Osteocyte (in vitro differentiated cells): ENCODE measurements at regions not wholly inside any gene's neighbourhood (a gene's known extent, or its start where the extent isn't known, plus 50 kb on each side); places are given as distances from the start of the nearest gene placed in this dataset.

Experiments used
- DNase-seq: peaks from one replicate; pipeline ENCODE4 v3.0.0; 2021; ENCODE audit warnings: mixed read lengths; ENCODE audit not compliant: unreplicated experiment; ENCODE audit errors: extremely low spot score
- H3K27ac Mint-ChIP-seq: one replicate; pipeline ENCODE4 v1.8.0; 2021; ENCODE audit warnings: mild to moderate bottlenecking, mixed read lengths; ENCODE audit not compliant: unreplicated experiment
- H3K27me3 Mint-ChIP-seq: one replicate; pipeline ENCODE4 v1.8.0; 2021; ENCODE audit warnings: mixed read lengths; ENCODE audit not compliant: unreplicated experiment
- H3K36me3 Mint-ChIP-seq: one replicate; pipeline ENCODE4 v1.8.0; 2021; ENCODE audit warnings: mixed read lengths; ENCODE audit not compliant: unreplicated experiment
- H3K4me1 Mint-ChIP-seq: one replicate; pipeline ENCODE4 v1.8.0; 2021; ENCODE audit warnings: mixed read lengths; ENCODE audit not compliant: unreplicated experiment
- H3K4me3 Mint-ChIP-seq: one replicate; pipeline ENCODE4 v1.8.0; 2021; ENCODE audit warnings: mild to moderate bottlenecking, moderate library complexity, mixed read lengths; ENCODE audit not compliant: unreplicated experiment
- H3K9me3 Mint-ChIP-seq: one replicate; pipeline ENCODE4 v1.8.0; 2021; ENCODE audit warnings: mixed read lengths; ENCODE audit not compliant: unreplicated experiment
- CTCF ChIP-seq: fragments of 200-600 bp; sonication (generic); IDR thresholded peaks from 2 replicates; pipeline ENCODE4 v1.5.0; 2021; ENCODE audit warnings: antibody characterized with exemption, mild to moderate bottlenecking, moderate library complexity

DNA sequence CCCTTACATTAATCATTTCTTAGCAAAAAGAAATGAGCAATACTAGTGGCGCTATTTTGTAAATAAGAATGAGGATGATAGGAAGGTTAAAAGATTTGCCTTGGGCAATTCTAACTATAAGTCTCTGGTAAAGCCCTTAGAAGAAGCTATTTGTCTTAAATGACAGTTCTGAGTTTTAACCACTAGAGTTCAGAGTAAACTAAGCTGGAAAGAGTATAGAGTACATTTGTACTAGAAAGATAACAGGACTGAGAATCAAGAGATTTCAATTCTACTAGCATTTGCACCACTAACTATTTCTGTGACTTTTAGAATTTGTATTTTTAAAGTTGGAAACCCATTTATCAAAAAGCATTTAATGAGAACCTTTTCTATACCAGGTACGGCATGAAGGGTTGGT is 750.3 kb downstream of the OLFM4 start:
- DNase-seq, result no peak
- H3K9me3 Mint-ChIP-seq, result no peaks in the 10 kb centered on the region
- H3K4me1 Mint-ChIP-seq, result peaks cover 2% of the 10 kb centered on the region
- no peaks in the 10 kb centered on the region for H3K36me3 Mint-ChIP-seq
- H3K27me3 Mint-ChIP-seq, result peaks cover 5% of the 10 kb centered on the region
- no peak overlapping the region for H3K4me3 Mint-ChIP-seq
- no peak for TF ChIP-seq CTCF
- no peak overlapping the region for H3K27ac Mint-ChIP-seq

GRCh38 chr13:53781941-53782340 is 753.3 kb downstream of the OLFM4 start:
- H3K27ac Mint-ChIP-seq, result no peak overlapping the region
- DNase-seq, result no peak
- peaks cover 5% of the 10 kb centered on the region for H3K27me3 Mint-ChIP-seq
- H3K4me1 Mint-ChIP-seq, result peaks cover 2% of the 10 kb centered on the region
- TF ChIP-seq CTCF, result no peak
- H3K4me3 Mint-ChIP-seq, result no peak overlapping the region
- H3K36me3 Mint-ChIP-seq, result no peaks in the 10 kb centered on the region
- H3K9me3 Mint-ChIP-seq, result no peaks in the 10 kb centered on the region

GRCh38 chr13:53782488-53782961 is 753.9 kb downstream of the OLFM4 start:
- TF ChIP-seq CTCF, result peak; percentile 82
- DNase-seq, result no peak
- H3K4me3 Mint-ChIP-seq, result peak overlapping the region; percentile 26
- peaks cover 5% of the 10 kb centered on the region for H3K27me3 Mint-ChIP-seq
- no peak overlapping the region for H3K27ac Mint-ChIP-seq
- no peaks in the 10 kb centered on the region for H3K36me3 Mint-ChIP-seq
- H3K4me1 Mint-ChIP-seq, result peaks cover 2% of the 10 kb centered on the region
- H3K9me3 Mint-ChIP-seq, result no peaks in the 10 kb centered on the region

- peaks cover 2% of the 10 kb centered on the region for H3K27me3 Mint-ChIP-seq
- no peak overlapping the region for H3K4me3 Mint-ChIP-seq
- no peaks in the 10 kb centered on the region for H3K9me3 Mint-ChIP-seq
- H3K27ac Mint-ChIP-seq, result no peak overlapping the region
- H3K4me1 Mint-ChIP-seq, result peaks cover 2% of the 10 kb centered on the region
- no peaks in the 10 kb centered on the region for H3K36me3 Mint-ChIP-seq
- no peak for DNase-seq
- TF ChIP-seq CTCF, result no peak
These were observed 754.9 kb downstream of the OLFM4 start for GRCh38 chr13:53783471-53783870.

DNA sequence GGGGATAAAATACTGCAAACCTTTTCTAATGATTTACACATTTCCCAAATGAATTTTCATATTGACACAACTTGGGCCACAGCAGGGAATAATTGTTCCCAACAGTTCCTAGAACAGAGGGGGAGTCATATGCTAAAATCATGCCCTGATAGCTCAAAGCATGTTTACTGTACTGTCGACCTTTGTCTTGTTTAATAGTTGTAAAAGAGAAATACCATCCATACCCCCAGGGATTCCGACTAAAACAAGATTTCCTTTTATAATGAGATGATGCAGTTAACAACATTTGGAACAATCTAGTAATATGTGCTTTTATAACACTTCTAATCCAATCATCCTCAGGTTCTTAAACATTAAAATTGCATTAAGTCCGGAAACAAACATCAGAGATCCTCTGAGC is 759.7 kb downstream of the OLFM4 start:
- Mint-ChIP-seq H3K36me3 (no peaks in the 10 kb centered on the region), H3K4me3 (no peak overlapping the region), H3K27ac (no peak overlapping the region), H3K4me1 (no peaks in the 10 kb centered on the region), H3K9me3 (no peaks in the 10 kb centered on the region), H3K27me3 (no peaks in the 10 kb centered on the region)
- TF ChIP-seq CTCF, result no peak
- no peak for DNase-seq
